PC-9 (cell line): ENCODE measurements at regions not wholly inside any gene's neighbourhood (a gene's known extent, or its start where the extent isn't known, plus 50 kb on each side); places are given as distances from the start of the nearest gene placed in this dataset.

Source experiments
- CTCF ChIP-seq: fragments of 200-600 bp; sonication (generic); conservative IDR thresholded peaks from 2 replicates; pipeline ENCODE4 v1.6.1; 2017; ENCODE audit warnings: mixed run types, antibody characterized with exemption, mild to moderate bottlenecking, moderate library complexity
- EZH2 ChIP-seq: fragments of 200-600 bp; sonication (generic); IDR thresholded peaks from 2 replicates; pipeline ENCODE4 v1.8.0; 2017; ENCODE audit warnings: antibody characterized with exemption, low read depth

DNA sequence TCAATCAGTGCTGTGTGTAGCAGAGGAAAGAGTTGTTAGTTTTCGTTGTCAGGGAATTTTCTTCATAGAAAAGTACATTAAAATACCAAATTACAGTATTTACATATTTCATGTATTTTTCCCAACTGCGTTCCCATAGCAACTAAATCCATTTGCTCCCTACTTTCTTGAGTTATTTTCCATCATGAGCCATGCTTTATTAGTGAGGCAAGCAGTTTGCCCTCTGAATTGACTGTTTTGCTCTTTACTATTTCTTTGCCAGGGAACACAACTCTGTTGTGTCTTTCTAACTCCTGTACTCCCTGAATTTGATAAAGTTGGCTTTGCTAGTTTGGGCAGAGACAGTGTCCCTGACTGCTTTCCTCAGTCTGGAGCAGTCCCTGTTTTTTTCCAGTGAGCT lies 276.2 kb upstream of the SLC30A5 start:
- TF ChIP-seq CTCF = no peak
- no peak for TF ChIP-seq EZH2
